ENCODE measurements at regions not wholly inside any gene's neighbourhood (a gene's known extent, or its start where the extent isn't known, plus 50 kb on each side); places are given as distances from the start of the nearest gene placed in this dataset.

- TF ChIP-seq, protein P1, sequence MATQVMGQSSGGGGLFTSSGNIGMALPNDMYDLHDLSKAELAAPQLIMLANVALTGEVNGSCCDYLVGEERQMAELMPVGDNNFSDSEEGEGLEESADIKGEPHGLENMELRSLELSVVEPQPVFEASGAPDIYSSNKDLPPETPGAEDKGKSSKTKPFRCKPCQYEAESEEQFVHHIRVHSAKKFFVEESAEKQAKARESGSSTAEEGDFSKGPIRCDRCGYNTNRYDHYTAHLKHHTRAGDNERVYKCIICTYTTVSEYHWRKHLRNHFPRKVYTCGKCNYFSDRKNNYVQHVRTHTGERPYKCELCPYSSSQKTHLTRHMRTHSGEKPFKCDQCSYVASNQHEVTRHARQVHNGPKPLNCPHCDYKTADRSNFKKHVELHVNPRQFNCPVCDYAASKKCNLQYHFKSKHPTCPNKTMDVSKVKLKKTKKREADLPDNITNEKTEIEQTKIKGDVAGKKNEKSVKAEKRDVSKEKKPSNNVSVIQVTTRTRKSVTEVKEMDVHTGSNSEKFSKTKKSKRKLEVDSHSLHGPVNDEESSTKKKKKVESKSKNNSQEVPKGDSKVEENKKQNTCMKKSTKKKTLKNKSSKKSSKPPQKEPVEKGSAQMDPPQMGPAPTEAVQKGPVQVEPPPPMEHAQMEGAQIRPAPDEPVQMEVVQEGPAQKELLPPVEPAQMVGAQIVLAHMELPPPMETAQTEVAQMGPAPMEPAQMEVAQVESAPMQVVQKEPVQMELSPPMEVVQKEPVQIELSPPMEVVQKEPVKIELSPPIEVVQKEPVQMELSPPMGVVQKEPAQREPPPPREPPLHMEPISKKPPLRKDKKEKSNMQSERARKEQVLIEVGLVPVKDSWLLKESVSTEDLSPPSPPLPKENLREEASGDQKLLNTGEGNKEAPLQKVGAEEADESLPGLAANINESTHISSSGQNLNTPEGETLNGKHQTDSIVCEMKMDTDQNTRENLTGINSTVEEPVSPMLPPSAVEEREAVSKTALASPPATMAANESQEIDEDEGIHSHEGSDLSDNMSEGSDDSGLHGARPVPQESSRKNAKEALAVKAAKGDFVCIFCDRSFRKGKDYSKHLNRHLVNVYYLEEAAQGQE (IDR thresholded peaks at IDR 0.05; ENCODE audit: low read depth, low read length), result no peak
- TF ChIP-seq FOXM1 (IDR thresholded peaks at IDR 0.05; ENCODE audit: low read depth, low read length) (no peak), CTCF (IDR thresholded peaks at IDR 0.05 in 2 of 3, conservative IDR thresholded peaks at IDR 0.05 in 1 of 3; ENCODE audit: control insufficient read depth in 2 of 3, extremely low read depth in 1 of 3, insufficient read depth in 1 of 3, low read depth in 3 of 3, low read length in 3 of 3) (no peak), EP300 (IDR thresholded peaks at IDR 0.05; ENCODE audit: borderline replicate concordance in 1 of 2, control insufficient read depth in 1 of 2, low read depth in 2 of 2, low read length in 2 of 2) (no peak), YY1 (IDR thresholded peaks at IDR 0.05; ENCODE audit: low read depth, low read length) (no peak), POLR2A (IDR thresholded peaks at IDR 0.05; ENCODE audit: low read depth, low read length) (no peak), NR2C2 (IDR thresholded peaks at IDR 0.05; ENCODE audit: borderline replicate concordance, control insufficient read depth, insufficient read length, low read depth) (no peak), NR2C1 (IDR thresholded peaks at IDR 0.05) (no peak), KAT2A (conservative IDR thresholded peaks at IDR 0.05; ENCODE audit: control insufficient read depth, low read depth, low read length) (no peak), ZNF274 (IDR thresholded peaks at IDR 0.05; ENCODE audit: insufficient read depth, insufficient read length) (no peak), RB1 (IDR thresholded peaks at IDR 0.05; ENCODE audit: borderline replicate concordance) (no peak)
Observed at GRCh38 chr12:5294274-5295070, 137.4 kb upstream of the NTF3 start.

All from GM12878 (cell line).